Endothelial cell of umbilical vein (primary cell): ENCODE measurements at regions not wholly inside any gene's neighbourhood (a gene's known extent, or its start where the extent isn't known, plus 50 kb on each side); places are given as distances from the start of the nearest gene placed in this dataset.

Experiments
- BruUV-seq: library from RNA; stranded (reverse); fragments of 400-500 nt; replicated peaks from 2 replicates; lab custom pipeline; 2021; lab: Mats Ljungman, UMichigan
- CTCF ChIA-PET: fragments of 300-600, 350-600 bp; sonication (Branson Sonifier 250); formaldehyde crosslinking; loops from one replicate; lab custom pipeline; 2021; ENCODE audit warnings: antibody characterized with exemption, inconsistent platforms; lab: Charles Lee
- POLR2A ChIA-PET: fragments of 300-600, 350-600 bp; sonication (Branson Sonifier 250); formaldehyde crosslinking; loops from one replicate; lab custom pipeline; 2021; ENCODE audit warnings: antibody characterized with exemption, inconsistent platforms; lab: Charles Lee
- DNase-seq: peaks from one replicate; pipeline ENCODE4 v3.0.0-alpha.2; 2011; ENCODE audit warnings: low read depth, low spot score
- FAIRE-seq: peaks from 2 replicates; lab custom pipeline; 2011; peaks lifted over from hg19 to GRCh38; lab: Jason Lieb, UNC
- H2AFZ ChIP-seq: 2 replicates; pipeline ENCODE4 v1.6.0; 2012; ENCODE audit warnings: low read depth, low read length, control low read depth, inconsistent platforms
- H3K27ac ChIP-seq: 2 replicates; pipeline ENCODE4 v1.5.1; 2011; ENCODE audit warnings: low read depth, mild to moderate bottlenecking, control low read depth, low read length, moderate library complexity; ENCODE audit not compliant: insufficient read depth
- H3K27me3 ChIP-seq, 2 experiments: 2 replicates each; pipeline versions ENCODE4 v1.6.0 to v1.6.1; 2011; ENCODE audit warnings: low read length in 2 of 2, mixed read lengths in 1 of 2; ENCODE audit not compliant: control insufficient read depth in 2 of 2, insufficient read depth in 2 of 2
- H3K36me3 ChIP-seq, 2 experiments: 2 replicates in 1 of 2; 3 replicates in 1 of 2; pipeline ENCODE4 v1.5.1; 2011; ENCODE audit warnings: low read length in 2 of 2, mild to moderate bottlenecking in 1 of 2, moderate library complexity in 1 of 2; ENCODE audit not compliant: control insufficient read depth in 2 of 2, insufficient read depth in 2 of 2; ENCODE audit errors: extremely low read depth in 1 of 2
- H3K4me1 ChIP-seq: 3 replicates; pipeline ENCODE4 v1.5.1; 2011; ENCODE audit warnings: mild to moderate bottlenecking, low read length; ENCODE audit not compliant: control insufficient read depth, insufficient read depth; ENCODE audit errors: extremely low read depth
- H3K4me2 ChIP-seq: 2 replicates; pipeline ENCODE4 v1.6.1; 2011; ENCODE audit warnings: low read length, control low read depth, mixed read lengths; ENCODE audit not compliant: insufficient read depth
- H3K4me3 ChIP-seq, 3 experiments: fragments of 200-600 bp in 1 of 3; sonication (generic), shearing (Covaris generic) in 1 of 3; replicated peaks in 1 of 3; 2 replicates each; pipeline ENCODE4 v1.5.1; 2011 to 2016; ENCODE audit warnings: control low read depth in 3 of 3, low read length in 3 of 3, mild to moderate bottlenecking in 2 of 3, inconsistent platforms in 1 of 3, low read depth in 1 of 3, moderate library complexity in 1 of 3; ENCODE audit not compliant: insufficient read depth in 1 of 3
- H3K79me2 ChIP-seq: 2 replicates; pipeline ENCODE4 v1.6.0; 2012; ENCODE audit warnings: low read length, inconsistent platforms; ENCODE audit not compliant: control insufficient read depth, insufficient read depth
- H3K9ac ChIP-seq: replicated peaks from 2 replicates; pipeline ENCODE3; 2011; ENCODE audit warnings: low read length, control low read depth; ENCODE audit not compliant: insufficient read depth; ENCODE audit errors: extremely low read depth
- H3K9me1 ChIP-seq: replicated peaks from 3 replicates; pipeline ENCODE4 v1.6.0; 2011; ENCODE audit warnings: mild to moderate bottlenecking, low read length; ENCODE audit not compliant: control insufficient read depth, insufficient read depth; ENCODE audit errors: extremely low read depth
- H3K9me3 ChIP-seq: replicated peaks from 2 replicates; pipeline ENCODE4 v1.5.1; 2012; ENCODE audit warnings: low read length, inconsistent platforms; ENCODE audit not compliant: control insufficient read depth, insufficient read depth
- H4K20me1 ChIP-seq: replicated peaks from 2 replicates; pipeline ENCODE3; 2011; ENCODE audit warnings: mild to moderate bottlenecking, low read length; ENCODE audit not compliant: control insufficient read depth, insufficient read depth; ENCODE audit errors: extremely low read depth
- CTCF ChIP-seq, 2 donors: IDR thresholded peaks; 1 replicate in 1 of 2; 2 replicates in 1 of 2; pipeline ENCODE4 v1.5.1; 2011; ENCODE audit warnings: low read length in 2 of 2, mild to moderate bottlenecking in 2 of 2, moderate library complexity in 2 of 2, control low read depth in 1 of 2, inconsistent platforms in 1 of 2, low read depth in 1 of 2; ENCODE audit not compliant: insufficient read depth in 1 of 2; ENCODE audit errors: extremely low read depth in 1 of 2
- EZH2 ChIP-seq: IDR thresholded peaks from 2 replicates; pipeline ENCODE4 v1.6.1; 2012; ENCODE audit warnings: borderline replicate concordance, low read depth, mild to moderate bottlenecking, moderate library complexity, low read length, inconsistent platforms; ENCODE audit not compliant: severe bottlenecking
- FOS ChIP-seq: IDR thresholded peaks from 2 replicates; pipeline ENCODE4 v1.6.1; 2011; ENCODE audit warnings: mild to moderate bottlenecking, low read length, moderate library complexity, borderline replicate concordance; ENCODE audit not compliant: insufficient read depth
- GATA2 ChIP-seq: IDR thresholded peaks from 2 replicates; pipeline ENCODE4 v1.7.0; 2011; ENCODE audit warnings: low read depth, mild to moderate bottlenecking, moderate library complexity, mixed read lengths, low read length; ENCODE audit not compliant: insufficient read length, insufficient read depth
- JUN ChIP-seq: IDR thresholded peaks from 2 replicates; pipeline ENCODE4 v1.6.1; 2011; ENCODE audit warnings: borderline replicate concordance, low read depth; ENCODE audit not compliant: insufficient read length, insufficient read depth
- MAX ChIP-seq: IDR thresholded peaks from 2 replicates; pipeline ENCODE4 v1.6.1; 2011; ENCODE audit not compliant: insufficient read depth, insufficient read length
- MYC ChIP-seq: IDR thresholded peaks from one replicate; pipeline ENCODE4 v1.6.1; 2011; ENCODE audit warnings: mild to moderate bottlenecking, low read depth, low read length
- POLR2A ChIP-seq: IDR thresholded peaks from 2 replicates; pipeline ENCODE4 v1.6.1; 2012; ENCODE audit warnings: low read depth, mild to moderate bottlenecking, control low read depth, low read length
- POLR2AphosphoS5 ChIP-seq: IDR thresholded peaks from 2 replicates; pipeline ENCODE4 v1.6.1; 2012; ENCODE audit warnings: low read depth, mild to moderate bottlenecking, control low read depth, low read length, moderate library complexity; ENCODE audit not compliant: insufficient read depth
- dilution Hi-C: fragments of 300-500 bp; cut with MboI; formaldehyde crosslinking; loops from one replicate; pipeline ENCODE4 v1.15.0; 2019; ENCODE audit warnings: low sequenced_read_pairs; ENCODE audit not compliant: extremely low pct_ligation_motif_present
- intact Hi-C: fragments of 100-400 bp; cut with micrococcal nuclease; formaldehyde crosslinking; loops from one replicate; pipeline ENCODE4 v1.10.0; 2022

GRCh38 chr1:88029142-88029541, 654.9 kb upstream of the PKN2 start:
- Histone ChIP-seq H2AFZ (no peak overlapping the region), H3K36me3 (no peaks in the 10 kb centered on the region), H3K4me3 (no peak overlapping the region), H3K9me3 (no peaks in the 10 kb centered on the region), H3K9ac (no peak overlapping the region), H3K27ac (no peak overlapping the region), H4K20me1 (no peaks in the 10 kb centered on the region), H3K79me2 (no peaks in the 10 kb centered on the region), H3K4me1 (no peaks in the 10 kb centered on the region), H3K4me2 (no peak overlapping the region), H3K9me1 (no peaks in the 10 kb centered on the region), H3K27me3 (no peaks in the 10 kb centered on the region)
- TF ChIP-seq GATA2 (no peak), MAX (no peak), JUN (no peak), MYC (no peak), CTCF (IDR thresholded peaks at IDR 0.05; ENCODE audit: extremely low read depth in 1 of 2, insufficient read depth in 1 of 2, low read depth in 1 of 2, low read length in 2 of 2) (no peak), EZH2 (no peak), POLR2AphosphoS5 (no peak), FOS (no peak), POLR2A (no peak)
- ChIA-PET CTCF (interaction anchor here (0.9 kb wide), 1 partner anchor 61 kb away, joined by 3 read pairs; no protein-coding TSS in a partner anchor), POLR2A (no interaction called here)
- BruUV-seq: no TSS peak
- no peak for FAIRE-seq
- intact Hi-C loops (no loop called here), dilution Hi-C loops (no loop called here)
- DNase-seq: no peak
